H54 (cell line): ENCODE measurements at regions not wholly inside any gene's neighbourhood (a gene's known extent, or its start where the extent isn't known, plus 50 kb on each side); places are given as distances from the start of the nearest gene placed in this dataset.

Source experiments
- DNase-seq: peaks from one replicate; pipeline ENCODE4 v3.0.0; 2011; ENCODE audit warnings: low spot score, mixed read lengths; ENCODE audit not compliant: insufficient read length
- FAIRE-seq: peaks from 3 replicates; lab custom pipeline; 2011; peaks lifted over from hg19 to GRCh38; lab: Jason Lieb, UNC
- POLR2A ChIP-seq: IDR thresholded peaks from 2 replicates; pipeline ENCODE4 v1.6.1; 2011; ENCODE audit warnings: low read depth, mild to moderate bottlenecking, low read length

- DNase-seq = no peak
- FAIRE-seq = no peak
- TF ChIP-seq POLR2A = no peak
Measured at GRCh38 chr1:177859572-177859971, 110.3 kb downstream of the SEC16B start.

- no peak for TF ChIP-seq POLR2A
- DNase-seq (no peak), FAIRE-seq (no peak)
Measured at GRCh38 chr1:177858332-177858821, 111.5 kb downstream of the SEC16B start.

- no peak for TF ChIP-seq POLR2A
- DNase-seq (no peak), FAIRE-seq (no peak)
Measured at GRCh38 chr1:177857285-177857684, 112.6 kb downstream of the SEC16B start.

GRCh38 chr1:177854951-177855350 lies 114.9 kb downstream of the SEC16B start:
- DNase-seq (no peak), FAIRE-seq (no peak)
- no peak for TF ChIP-seq POLR2A

GRCh38 chr1:177849579-177850290 lies 120.1 kb downstream of the SEC16B start:
- FAIRE-seq = no peak
- no peak for DNase-seq
- no peak for TF ChIP-seq POLR2A

- no peak for FAIRE-seq
- DNase-seq = no peak
- no peak for TF ChIP-seq POLR2A
Measured at GRCh38 chr1:177849130-177849529, 120.7 kb downstream of the SEC16B start.

GRCh38 chr1:177848577-177848976 lies 121.3 kb downstream of the SEC16B start:
- FAIRE-seq = no peak
- no peak for TF ChIP-seq POLR2A
- DNase-seq = no peak

GRCh38 chr1:177847843-177848242 lies 122.0 kb downstream of the SEC16B start:
- DNase-seq = no peak
- FAIRE-seq = no peak
- no peak for TF ChIP-seq POLR2A

GRCh38 chr1:177838907-177839485 lies 130.9 kb downstream of the SEC16B start:
- no peak for FAIRE-seq
- no peak for DNase-seq
- no peak for TF ChIP-seq POLR2A

GRCh38 chr1:177833631-177834030 lies 136.2 kb downstream of the SEC16B start:
- no peak for FAIRE-seq

GRCh38 chr1:177830531-177831135 lies 139.2 kb downstream of the SEC16B start:
- TF ChIP-seq POLR2A = no peak
- no peak for DNase-seq
- FAIRE-seq = no peak

More at GRCh38 chr1:177833631-177834030, 136.2 kb downstream of the SEC16B start:
- no peak for DNase-seq
- TF ChIP-seq POLR2A = no peak

- FAIRE-seq = no peak
Measured at GRCh38 chr1:177825276-177825901, 144.5 kb downstream of the SEC16B start.

GRCh38 chr1:177824508-177824982 lies 145.3 kb downstream of the SEC16B start:
- TF ChIP-seq POLR2A = no peak
- DNase-seq (no peak), FAIRE-seq (no peak)

More at GRCh38 chr1:177825276-177825901, 144.5 kb downstream of the SEC16B start:
- no peak for TF ChIP-seq POLR2A
- no peak for DNase-seq

GRCh38 chr1:177820213-177820612 lies 149.6 kb downstream of the SEC16B start:
- FAIRE-seq (no peak), DNase-seq (no peak)

More at GRCh38 chr1:177820213-177820612, 149.6 kb downstream of the SEC16B start:
- TF ChIP-seq POLR2A = no peak
